T-helper 2 cell treated with Interferon-gamma antibody and Interleukin-4, amounts not matched to agents 100 ng/mL and 5 ng/mL, for 36 hours (primary cell): ENCODE measurements at regions not wholly inside any gene's neighbourhood (a gene's known extent, or its start where the extent isn't known, plus 50 kb on each side); places are given as distances from the start of the nearest gene placed in this dataset.
"Not testable (repeated sequence)": the region's sequence is repeated elsewhere in the genome, so short reads cannot be mapped to it uniquely, and the experiment has no call there.

ENCODE experiments used
- intact Hi-C: fragments of 100-400 bp; cut with micrococcal nuclease; formaldehyde crosslinking; loops from one replicate; pipeline ENCODE4 v1.15.1; 2023

DNA sequence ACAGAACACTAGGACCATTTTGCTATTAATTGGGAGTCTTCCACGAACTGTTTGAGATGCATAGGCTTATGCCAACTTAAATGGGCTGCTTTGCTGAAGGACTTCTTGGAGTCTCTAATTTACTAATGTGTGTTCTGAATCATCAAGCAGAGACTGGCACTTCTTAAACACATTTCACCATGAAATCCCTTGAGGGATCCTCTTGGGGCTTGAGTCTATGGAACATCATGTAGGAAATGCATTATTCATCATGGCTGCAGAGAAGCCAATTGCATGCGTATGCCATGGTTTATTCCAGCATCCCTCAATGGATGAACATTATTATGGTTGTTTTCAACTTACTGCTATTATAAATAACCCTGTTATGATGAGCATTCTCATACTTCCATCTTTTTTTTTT lies 73.4 kb downstream of the FGD2 start:
- intact Hi-C loops, result no loop called here

DNA sequence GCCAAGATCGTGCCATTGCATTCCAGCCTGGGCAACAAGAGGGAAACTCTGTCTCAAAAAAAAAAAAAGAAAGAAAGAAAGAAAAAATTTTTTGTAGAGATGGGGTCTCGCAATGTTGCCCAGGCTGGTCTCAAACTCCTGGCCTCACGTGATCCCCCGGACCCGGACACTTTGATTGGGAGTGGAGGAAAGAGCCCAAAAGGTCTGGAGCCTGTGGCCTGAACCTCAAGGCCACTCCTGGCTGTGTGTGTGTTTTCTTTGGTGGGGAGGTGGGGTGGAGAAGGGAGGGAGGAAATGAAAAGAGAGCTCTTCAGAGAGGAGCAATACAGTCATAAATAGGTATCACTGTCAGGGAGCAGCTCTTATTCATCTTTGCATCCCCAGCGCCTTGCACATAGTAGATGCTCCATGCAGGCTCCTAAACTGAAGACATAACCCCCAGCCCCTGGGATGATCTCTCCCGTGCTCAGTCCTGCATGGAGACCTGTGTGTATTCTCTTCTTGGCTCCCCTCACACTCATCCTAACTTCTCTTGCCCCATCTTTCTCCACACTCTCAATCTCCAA lies 75.7 kb downstream of the FGD2 start:
- intact Hi-C loops, result no loop called here

- intact Hi-C loops, result no loop called here
Observed at GRCh38 chr6:37082390-37083130, 77.1 kb downstream of the FGD2 start.

GRCh38 chr6:37083243-37084138 lies 78.0 kb downstream of the FGD2 start:
- intact Hi-C loops, result no loop called here

GRCh38 chr6:37084665-37085064 lies 79.2 kb downstream of the FGD2 start:
- intact Hi-C loops, result not testable (repeated sequence)

GRCh38 chr6:37085198-37085597 lies 79.7 kb downstream of the FGD2 start:
- intact Hi-C loops, result no loop called here

- intact Hi-C loops, result no loop called here
Observed at GRCh38 chr6:37088897-37089296, 81.1 kb upstream of the PIM1 start.

- intact Hi-C loops, result no loop called here
Observed at GRCh38 chr6:37089783-37090182, 80.2 kb upstream of the PIM1 start.

DNA sequence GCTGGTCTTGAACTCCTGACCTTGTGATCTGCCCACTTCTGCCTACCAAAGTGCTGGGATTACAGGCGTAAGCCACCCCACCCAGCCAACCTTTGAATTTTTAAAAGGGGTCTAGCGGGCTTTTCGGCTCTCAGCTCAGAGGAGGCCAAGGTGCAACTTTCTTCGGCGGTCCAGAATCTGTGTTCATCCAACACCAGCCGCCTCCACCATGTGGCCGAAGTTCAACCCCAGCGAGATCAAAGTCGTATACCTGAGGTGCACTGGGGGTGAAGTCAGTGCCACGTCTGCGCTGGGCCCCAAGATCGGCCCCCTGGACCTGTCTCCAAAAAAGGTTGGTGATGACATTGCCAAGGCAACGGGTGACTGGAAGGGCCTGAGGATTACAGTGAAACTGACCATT lies 78.8 kb upstream of the PIM1 start:
- intact Hi-C loops, result not testable (repeated sequence)

DNA sequence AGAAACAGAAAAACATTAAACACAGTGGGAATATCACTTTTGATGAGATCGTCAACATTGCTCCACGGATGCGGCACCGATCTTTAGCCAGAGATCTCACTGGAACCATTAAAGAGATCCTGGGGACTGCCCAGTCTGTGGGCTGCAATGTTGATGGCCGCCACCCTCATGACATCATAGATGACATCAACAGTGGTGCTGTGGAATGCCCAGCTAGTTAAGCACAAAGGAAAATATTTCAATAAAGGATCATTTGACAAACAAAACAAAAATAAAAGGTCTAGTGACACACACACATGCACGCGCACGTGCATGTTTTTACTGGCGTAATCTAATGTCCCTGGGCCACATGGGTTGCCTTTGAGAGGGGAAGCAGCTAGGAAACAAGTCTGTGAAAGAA lies 78.4 kb upstream of the PIM1 start:
- intact Hi-C loops, result not testable (repeated sequence)

DNA sequence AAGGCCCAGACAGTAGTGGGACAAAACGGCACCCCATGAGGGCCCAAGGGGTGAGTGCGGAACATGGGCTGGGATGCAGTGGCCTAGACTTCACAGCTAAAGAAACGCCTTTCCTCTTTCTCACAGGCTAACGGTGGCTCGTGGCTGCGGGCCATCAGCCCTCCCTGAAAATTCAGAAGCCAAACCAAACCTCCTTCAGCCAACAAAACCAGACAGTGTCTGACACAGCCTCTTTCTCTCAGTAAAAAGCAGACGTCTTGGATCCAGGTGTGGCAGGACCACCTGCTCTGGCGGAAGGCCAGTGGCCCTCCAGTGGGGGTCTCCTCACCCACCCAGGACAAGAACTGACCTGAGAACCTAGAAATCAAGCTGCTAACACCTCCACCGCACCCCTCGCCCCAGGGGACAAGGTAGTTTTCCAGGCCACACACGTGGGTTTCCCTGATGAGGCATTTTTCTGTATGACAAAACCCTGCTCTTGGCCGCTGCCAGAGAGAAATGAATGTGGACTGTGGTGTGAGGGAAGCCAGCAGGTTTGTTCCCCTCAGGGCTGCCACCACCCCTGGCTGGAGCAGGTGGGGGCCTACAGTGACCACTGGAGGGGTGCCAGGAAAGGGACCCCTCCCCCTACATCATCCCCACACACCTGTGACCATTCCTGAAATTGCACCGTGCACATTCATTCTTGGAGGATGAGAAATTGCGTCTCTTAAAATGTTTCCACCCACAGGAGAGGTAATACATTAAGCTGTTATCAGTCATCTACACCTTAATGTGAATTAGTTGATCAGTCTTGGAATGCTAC lies 76.8 kb upstream of the PIM1 start:
- intact Hi-C loops, result no loop called here

GRCh38 chr6:37093728-37094069 lies 76.3 kb upstream of the PIM1 start:
- intact Hi-C loops, result no loop called here

- intact Hi-C loops, result no loop called here
Observed at GRCh38 chr6:37095997-37096396, 74.0 kb upstream of the PIM1 start.

- intact Hi-C loops, result no loop called here
Observed at GRCh38 chr6:37097335-37097734, 72.6 kb upstream of the PIM1 start.

DNA sequence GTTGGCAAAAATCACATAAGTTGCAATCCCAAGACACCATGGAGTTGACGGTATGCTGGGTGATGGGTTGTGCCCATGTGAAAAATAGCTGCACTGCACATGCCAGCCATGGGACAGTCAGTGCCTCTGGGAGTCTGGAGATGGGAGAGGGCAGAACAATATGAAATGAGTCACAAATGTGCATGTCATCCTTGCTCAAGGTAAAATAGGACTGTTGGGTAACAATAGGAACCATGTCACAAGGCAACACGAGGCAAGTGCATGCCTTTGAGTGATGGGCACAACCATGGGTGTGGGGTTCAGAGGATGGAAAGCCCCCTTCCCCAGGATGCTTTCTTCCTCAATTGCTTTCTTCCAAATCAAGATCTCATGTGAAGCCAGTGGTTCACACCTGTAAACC lies 70.5 kb upstream of the PIM1 start:
- intact Hi-C loops, result no loop called here

GRCh38 chr6:37100745-37101144 lies 69.2 kb upstream of the PIM1 start:
- intact Hi-C loops, result loop anchor here (5.0 kb wide), 1 partner anchor 72 kb away; the partner anchor contains the start of gene PIM1

GRCh38 chr6:37101991-37102298 lies 68.0 kb upstream of the PIM1 start:
- intact Hi-C loops, result loop anchor here (5.0 kb wide), 1 partner anchor 70 kb away; the partner anchor contains the start of gene PIM1

DNA sequence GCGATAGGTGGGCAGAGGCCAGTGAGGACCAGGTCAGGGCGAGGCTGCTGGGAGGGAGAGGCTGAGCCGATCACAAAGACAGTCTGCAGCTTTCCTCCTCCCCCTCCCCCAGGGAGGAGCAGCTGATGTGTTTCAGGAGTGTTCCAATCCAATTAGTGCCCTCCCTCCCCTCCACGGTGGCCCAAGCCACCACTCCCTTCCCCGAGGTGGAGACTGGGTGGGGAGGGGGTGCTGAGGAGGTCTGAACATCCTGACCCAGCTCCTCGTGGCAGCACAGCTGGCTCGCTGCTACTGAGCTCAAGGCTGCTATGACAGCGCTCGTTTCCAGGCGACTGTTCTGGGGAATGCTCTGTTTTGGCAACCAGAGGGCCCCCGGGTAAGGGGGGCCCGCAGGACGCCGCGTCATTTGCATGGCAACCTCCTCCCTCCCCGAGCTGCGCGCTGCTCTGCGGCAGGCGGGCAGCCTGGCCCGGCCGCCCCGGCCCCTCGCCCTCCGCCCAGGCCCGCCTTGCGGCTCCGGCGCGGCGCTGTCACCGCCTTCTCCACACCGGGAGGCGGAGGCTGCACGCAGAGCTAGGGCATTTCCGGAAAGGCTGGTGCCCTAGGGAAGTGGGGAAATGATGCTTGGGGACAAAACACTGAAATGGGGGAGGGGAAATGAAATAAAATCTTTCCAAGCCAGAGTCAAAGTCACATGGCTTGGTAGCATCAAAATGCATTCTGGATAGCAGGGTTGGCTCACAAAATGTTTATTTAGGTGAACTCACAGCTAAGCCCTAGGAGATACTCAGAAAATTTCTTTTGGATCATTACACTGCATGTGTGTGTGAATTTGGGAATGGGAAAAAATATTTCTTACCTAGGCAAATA lies 67.4 kb upstream of the PIM1 start:
- intact Hi-C loops, result loop anchor here (5.0 kb wide), 1 partner anchor 70 kb away; the partner anchor contains the start of gene PIM1

DNA sequence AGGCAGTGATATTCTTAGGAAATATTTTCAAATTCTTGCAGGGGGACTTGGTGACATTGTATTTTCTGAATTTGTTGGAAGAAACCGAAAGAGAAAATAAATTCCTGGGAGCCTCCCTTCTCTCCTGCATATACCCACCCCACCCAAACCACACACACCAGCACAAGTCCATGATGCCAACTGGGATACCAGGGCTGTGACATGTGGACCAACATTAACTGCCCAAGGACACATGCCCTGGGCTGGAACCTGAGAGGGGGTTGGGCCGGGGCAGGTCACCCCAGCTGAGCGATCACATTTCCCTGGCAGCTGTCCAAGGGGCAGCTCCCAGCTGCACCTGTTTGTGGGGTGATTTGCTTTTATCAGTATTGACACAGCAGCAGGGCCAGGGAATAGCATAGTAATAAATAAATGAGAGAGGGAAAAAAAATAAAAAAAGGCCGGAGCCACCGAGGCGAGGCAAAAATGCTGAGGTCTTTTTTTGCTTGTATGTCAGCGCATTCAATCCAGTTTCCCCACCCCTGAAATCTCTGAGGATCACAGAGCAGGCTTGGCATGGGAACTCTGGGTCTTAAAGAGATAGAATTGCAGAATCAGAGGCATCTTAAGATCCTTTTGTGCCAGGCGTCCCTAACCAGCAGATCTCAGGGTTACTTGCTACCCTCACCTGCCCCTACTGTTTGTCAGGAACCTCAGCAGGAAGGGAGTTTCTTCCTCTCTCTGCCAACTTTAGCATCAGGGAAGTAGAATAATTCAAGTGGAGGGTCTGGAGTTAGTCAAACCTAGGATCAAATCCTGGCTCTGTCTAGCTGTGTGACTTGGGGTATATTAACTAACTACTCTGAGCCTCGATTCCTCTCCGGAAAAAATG lies 66.5 kb upstream of the PIM1 start:
- intact Hi-C loops, result loop anchor here (5.0 kb wide), 1 partner anchor 69 kb away; the partner anchor contains the start of gene PIM1

GRCh38 chr6:37104824-37105147 lies 65.2 kb upstream of the PIM1 start:
- intact Hi-C loops, result loop anchor here (5.0 kb wide), 1 partner anchor 68 kb away; the partner anchor contains the start of gene PIM1
